WTC11 (cell line): ENCODE measurements at regions not wholly inside any gene's neighbourhood (a gene's known extent, or its start where the extent isn't known, plus 50 kb on each side); places are given as distances from the start of the nearest gene placed in this dataset.

ENCODE experiments used
- ATF3 ChIP-seq: sonication (generic); formaldehyde crosslinking; conservative IDR thresholded peaks from 2 replicates; pipeline ENCODE4 v1.8.1; 2022; ENCODE audit warnings: mild to moderate bottlenecking, missing genetic modification reagents
- CTCF ChIP-seq: fragments of 200-600 bp; IDR thresholded peaks from 2 replicates; pipeline ENCODE4 v1.8.0; 2022; ENCODE audit warnings: antibody characterized with exemption
- FOXJ3 ChIP-seq: sonication (generic); formaldehyde crosslinking; IDR thresholded peaks from 2 replicates; pipeline ENCODE4 v1.9.0; 2021; ENCODE audit warnings: missing genetic modification reagents, mild to moderate bottlenecking, borderline replicate concordance
- MLX ChIP-seq: sonication (generic); formaldehyde crosslinking; IDR thresholded peaks from 2 replicates; pipeline ENCODE4 v1.8.1; 2023; ENCODE audit warnings: mild to moderate bottlenecking, missing genetic modification reagents, moderate library complexity

- TF ChIP-seq ATF3 (CRISPR knock-in tag) (no peak), CTCF (no peak), MLX (CRISPR knock-in tag) (no peak), FOXJ3 (no peak)
These were observed 60.9 kb upstream of the TMEM17 start for GRCh38 chr2:62566847-62567246.
